ENCODE measurements at regions not wholly inside any gene's neighbourhood (a gene's known extent, or its start where the extent isn't known, plus 50 kb on each side); places are given as distances from the start of the nearest gene placed in this dataset.

DNA sequence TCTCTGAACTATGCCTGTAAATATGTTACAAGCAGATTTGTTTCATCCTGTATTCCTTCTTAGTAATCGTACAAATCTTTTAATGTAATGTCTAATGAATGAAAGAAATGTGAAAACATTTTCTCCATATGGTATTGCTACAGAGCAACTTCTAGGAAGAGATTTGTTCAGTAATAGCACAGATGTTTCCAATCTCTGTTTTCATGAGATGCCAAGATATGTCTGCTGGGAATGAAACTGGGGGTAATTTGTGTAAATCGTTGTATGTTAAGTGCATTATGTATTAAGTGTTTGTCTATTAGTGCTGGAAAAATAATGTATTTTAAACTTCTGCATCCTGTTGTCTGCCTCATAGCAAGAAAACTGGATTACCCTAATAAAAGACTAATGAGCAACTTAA is 722.2 kb upstream of the EYS start:
- TF ChIP-seq, protein P1, sequence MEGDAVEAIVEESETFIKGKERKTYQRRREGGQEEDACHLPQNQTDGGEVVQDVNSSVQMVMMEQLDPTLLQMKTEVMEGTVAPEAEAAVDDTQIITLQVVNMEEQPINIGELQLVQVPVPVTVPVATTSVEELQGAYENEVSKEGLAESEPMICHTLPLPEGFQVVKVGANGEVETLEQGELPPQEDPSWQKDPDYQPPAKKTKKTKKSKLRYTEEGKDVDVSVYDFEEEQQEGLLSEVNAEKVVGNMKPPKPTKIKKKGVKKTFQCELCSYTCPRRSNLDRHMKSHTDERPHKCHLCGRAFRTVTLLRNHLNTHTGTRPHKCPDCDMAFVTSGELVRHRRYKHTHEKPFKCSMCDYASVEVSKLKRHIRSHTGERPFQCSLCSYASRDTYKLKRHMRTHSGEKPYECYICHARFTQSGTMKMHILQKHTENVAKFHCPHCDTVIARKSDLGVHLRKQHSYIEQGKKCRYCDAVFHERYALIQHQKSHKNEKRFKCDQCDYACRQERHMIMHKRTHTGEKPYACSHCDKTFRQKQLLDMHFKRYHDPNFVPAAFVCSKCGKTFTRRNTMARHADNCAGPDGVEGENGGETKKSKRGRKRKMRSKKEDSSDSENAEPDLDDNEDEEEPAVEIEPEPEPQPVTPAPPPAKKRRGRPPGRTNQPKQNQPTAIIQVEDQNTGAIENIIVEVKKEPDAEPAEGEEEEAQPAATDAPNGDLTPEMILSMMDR (IDR thresholded peaks at IDR 0.05; ENCODE audit: extremely low read depth in 1 of 2, insufficient read depth in 1 of 2, low read depth in 1 of 2, low read length in 2 of 2), result no peak
- no peak for TF ChIP-seq EZH2 (IDR thresholded peaks at IDR 0.05; ENCODE audit: borderline replicate concordance, low read depth, low read length, severe bottlenecking)
- TF ChIP-seq MYC (IDR thresholded peaks at IDR 0.05; ENCODE audit: low read depth, low read length), result no peak
- TF ChIP-seq, protein P2, sequence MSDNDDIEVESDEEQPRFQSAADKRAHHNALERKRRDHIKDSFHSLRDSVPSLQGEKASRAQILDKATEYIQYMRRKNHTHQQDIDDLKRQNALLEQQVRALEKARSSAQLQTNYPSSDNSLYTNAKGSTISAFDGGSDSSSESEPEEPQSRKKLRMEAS (IDR thresholded peaks at IDR 0.05; ENCODE audit: insufficient read depth, insufficient read length), result no peak
- TF ChIP-seq POLR2AphosphoS5 (IDR thresholded peaks at IDR 0.05; ENCODE audit: insufficient read depth, low read depth, low read length), result no peak
- TF ChIP-seq POLR2A (IDR thresholded peaks at IDR 0.05; ENCODE audit: low read depth, low read length), result no peak
- TF ChIP-seq JUN (IDR thresholded peaks at IDR 0.05; ENCODE audit: borderline replicate concordance, insufficient read depth, insufficient read length, low read depth), result no peak
- TF ChIP-seq FOS (IDR thresholded peaks at IDR 0.05; ENCODE audit: borderline replicate concordance, insufficient read depth, low read length), result no peak

All from endothelial cell of umbilical vein (primary cell).